Activated naive CD4-positive, alpha-beta T cell treated with anti-CD3 and anti-CD28 coated beads, Interleukin-2, amount 50 U/mL, for 24 hours (primary cell): ENCODE measurements at regions not wholly inside any gene's neighbourhood (a gene's known extent, or its start where the extent isn't known, plus 50 kb on each side); places are given as distances from the start of the nearest gene placed in this dataset.

Source experiments
- H3K27ac Mint-ChIP-seq: one replicate; pipeline ENCODE4 v1.8.0; 2021; ENCODE audit warnings: mild to moderate bottlenecking, mixed read lengths
- H3K27me3 Mint-ChIP-seq: one replicate; pipeline ENCODE4 v1.8.0; 2021; ENCODE audit warnings: mixed read lengths
- H3K36me3 Mint-ChIP-seq: one replicate; pipeline ENCODE4 v1.8.0; 2021; ENCODE audit warnings: mixed read lengths
- H3K4me1 Mint-ChIP-seq: one replicate; pipeline ENCODE4 v1.8.0; 2021; ENCODE audit warnings: mixed read lengths
- H3K4me3 Mint-ChIP-seq: one replicate; pipeline ENCODE4 v1.8.0; 2021; ENCODE audit warnings: mild to moderate bottlenecking, mixed read lengths
- H3K9me3 Mint-ChIP-seq: one replicate; pipeline ENCODE4 v1.8.0; 2021; ENCODE audit warnings: mixed read lengths

- Mint-ChIP-seq H3K27ac (no peak overlapping the region), H3K4me3 (no peak overlapping the region), H3K36me3 (no peaks in the 10 kb centered on the region), H3K27me3 (peaks cover 2% of the 10 kb centered on the region), H3K4me1 (no peaks in the 10 kb centered on the region), H3K9me3 (no peaks in the 10 kb centered on the region)
These were observed 571.6 kb downstream of the HS3ST4 start for GRCh38 chr16:26263406-26263805.

DNA sequence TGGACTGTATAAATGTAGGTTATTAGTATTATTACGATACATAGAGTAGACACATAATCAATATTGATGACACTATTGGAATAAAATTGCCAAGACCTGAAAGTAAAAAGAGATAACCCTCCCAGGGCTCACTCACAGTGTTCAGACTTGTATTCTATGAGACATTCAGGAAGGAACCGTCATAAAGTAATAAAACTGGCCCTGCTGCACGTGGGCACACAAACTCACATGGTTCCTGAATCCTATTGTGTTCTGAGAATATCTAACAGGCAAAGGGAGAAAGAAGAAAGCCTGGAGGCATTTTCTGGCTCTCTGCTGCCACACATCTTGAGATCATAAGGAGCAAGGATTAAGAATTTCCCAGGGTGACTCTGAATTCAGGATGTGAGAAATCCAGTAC, 575.9 kb downstream of the HS3ST4 start:
- peaks cover 4% of the 10 kb centered on the region for H3K4me1 Mint-ChIP-seq

GRCh38 chr16:26269673-26270072, 577.9 kb downstream of the HS3ST4 start:
- H3K4me3 Mint-ChIP-seq, result no peak overlapping the region
- no peaks in the 10 kb centered on the region for H3K36me3 Mint-ChIP-seq
- no peak overlapping the region for H3K27ac Mint-ChIP-seq
- no peaks in the 10 kb centered on the region for H3K9me3 Mint-ChIP-seq
- H3K27me3 Mint-ChIP-seq, result no peaks in the 10 kb centered on the region
- H3K4me1 Mint-ChIP-seq, result peaks cover 4% of the 10 kb centered on the region

More for the DNA sequence above, 575.9 kb downstream of the HS3ST4 start:
- Mint-ChIP-seq H3K27me3 (no peaks in the 10 kb centered on the region), H3K27ac (no peak overlapping the region), H3K36me3 (no peaks in the 10 kb centered on the region), H3K9me3 (no peaks in the 10 kb centered on the region), H3K4me3 (no peak overlapping the region)

DNA sequence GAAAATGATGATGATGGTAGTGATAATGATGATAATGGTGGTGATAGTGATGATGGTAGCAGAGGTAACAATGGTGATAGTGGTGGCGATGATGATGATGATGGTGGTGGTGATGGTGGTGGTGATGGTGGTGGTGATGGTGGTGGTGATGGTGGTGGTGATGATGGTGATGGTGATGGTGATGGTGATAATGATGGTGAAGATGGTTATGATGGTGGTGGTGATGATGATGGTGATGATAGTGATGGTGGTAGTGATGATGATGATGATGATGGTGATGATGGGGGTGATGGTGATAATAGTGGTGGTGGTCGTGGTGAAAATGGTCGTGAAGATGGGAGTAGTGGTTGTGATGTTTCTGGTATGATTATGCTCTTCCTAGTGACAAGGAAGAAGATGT, 581.8 kb downstream of the HS3ST4 start:
- H3K27ac Mint-ChIP-seq, result no peak overlapping the region
- H3K9me3 Mint-ChIP-seq, result no peaks in the 10 kb centered on the region
- H3K27me3 Mint-ChIP-seq, result no peaks in the 10 kb centered on the region
- H3K4me3 Mint-ChIP-seq, result no peak overlapping the region
- peaks cover 4% of the 10 kb centered on the region for H3K4me1 Mint-ChIP-seq
- no peaks in the 10 kb centered on the region for H3K36me3 Mint-ChIP-seq

DNA sequence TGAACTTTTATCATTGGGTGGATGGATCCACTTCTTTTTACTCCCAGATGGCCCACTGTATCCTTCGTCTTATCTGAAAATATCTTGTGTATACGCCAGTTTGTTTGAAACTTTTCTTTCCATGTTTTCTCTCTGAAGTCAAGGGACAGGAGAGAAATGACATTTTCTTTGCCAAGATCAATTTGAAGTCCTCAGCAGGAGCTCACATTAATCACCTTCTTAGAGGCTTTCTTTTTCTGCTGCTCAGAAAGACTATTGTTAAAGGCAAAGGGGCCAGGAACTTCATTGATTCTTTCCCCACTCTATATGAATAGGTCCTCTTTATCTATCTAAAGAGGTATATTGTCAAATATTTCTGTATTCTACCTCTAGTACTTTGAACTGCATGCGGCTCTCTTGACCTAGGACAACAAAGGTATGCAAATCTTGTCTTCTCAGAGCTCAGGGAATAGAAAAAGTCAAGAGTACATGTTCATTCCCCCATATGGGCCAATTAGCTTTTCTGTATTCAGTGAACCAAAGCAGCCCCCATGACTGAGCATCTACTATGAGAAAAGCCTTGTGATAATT, 583.3 kb downstream of the HS3ST4 start:
- Mint-ChIP-seq H3K36me3 (no peaks in the 10 kb centered on the region), H3K9me3 (peaks cover under 1% of the 10 kb centered on the region), H3K4me3 (no peak overlapping the region), H3K27me3 (no peaks in the 10 kb centered on the region), H3K4me1 (no peaks in the 10 kb centered on the region), H3K27ac (no peak overlapping the region)

DNA sequence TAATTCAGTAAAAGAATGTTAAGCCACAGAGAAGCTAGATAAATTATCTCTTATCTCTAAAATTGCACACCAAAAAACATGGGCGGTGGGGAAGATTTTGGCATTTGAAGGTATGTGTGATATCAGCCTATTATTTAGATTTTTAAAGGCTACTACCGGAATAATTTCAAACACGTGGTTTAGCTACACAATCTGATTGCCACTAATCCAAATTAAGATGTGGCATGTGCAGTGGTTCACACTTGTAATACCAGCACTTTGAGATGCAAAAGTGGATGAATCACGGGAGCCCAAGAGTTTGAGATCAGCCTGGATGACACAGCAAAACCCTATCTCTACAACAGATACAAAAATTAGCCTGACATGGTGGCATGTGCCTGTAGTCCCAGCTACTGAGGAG, 584.5 kb downstream of the HS3ST4 start:
- H3K36me3 Mint-ChIP-seq, result no peaks in the 10 kb centered on the region
- H3K4me3 Mint-ChIP-seq, result no peak overlapping the region
- H3K27me3 Mint-ChIP-seq, result peaks cover 1% of the 10 kb centered on the region
- no peak overlapping the region for H3K27ac Mint-ChIP-seq
- H3K4me1 Mint-ChIP-seq, result no peaks in the 10 kb centered on the region
- H3K9me3 Mint-ChIP-seq, result peaks cover 5% of the 10 kb centered on the region

DNA sequence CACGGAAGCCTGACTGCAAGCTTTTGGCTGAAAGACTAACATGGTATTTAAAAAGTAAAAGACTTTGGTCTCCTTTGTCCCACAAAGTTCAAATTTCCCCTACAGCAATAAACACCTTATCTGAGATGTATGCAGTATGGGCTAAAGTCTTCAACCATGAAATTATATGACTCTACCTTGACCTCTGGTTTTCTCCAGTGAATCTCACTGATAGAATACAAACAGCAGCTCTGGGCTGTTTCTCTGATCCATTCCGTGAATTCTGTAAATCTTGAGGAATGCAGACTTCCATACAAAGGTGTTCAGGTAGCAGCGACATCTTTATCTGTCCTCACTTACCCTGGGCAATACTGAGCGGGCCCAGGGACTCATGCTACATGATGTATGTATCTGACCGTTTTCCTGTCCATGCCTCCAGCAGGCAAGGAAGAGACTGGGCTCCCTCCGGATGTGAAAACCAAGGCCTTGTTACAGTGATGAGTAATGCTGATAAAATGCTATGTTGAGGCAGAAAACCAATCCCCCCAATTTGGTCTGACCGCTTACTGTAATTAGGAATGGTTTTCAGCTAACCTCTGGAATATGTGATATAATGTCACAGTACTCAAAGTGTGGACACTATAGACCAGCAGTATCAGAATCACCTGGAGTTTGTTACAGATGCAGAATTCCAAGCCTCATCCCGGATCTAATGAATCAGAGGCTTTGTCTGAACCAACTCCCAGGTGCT, 589.8 kb downstream of the HS3ST4 start:
- Mint-ChIP-seq H3K9me3 (peaks cover 5% of the 10 kb centered on the region), H3K36me3 (no peaks in the 10 kb centered on the region), H3K4me1 (no peaks in the 10 kb centered on the region), H3K4me3 (no peak overlapping the region), H3K27me3 (peaks cover 6% of the 10 kb centered on the region), H3K27ac (no peak overlapping the region)

DNA sequence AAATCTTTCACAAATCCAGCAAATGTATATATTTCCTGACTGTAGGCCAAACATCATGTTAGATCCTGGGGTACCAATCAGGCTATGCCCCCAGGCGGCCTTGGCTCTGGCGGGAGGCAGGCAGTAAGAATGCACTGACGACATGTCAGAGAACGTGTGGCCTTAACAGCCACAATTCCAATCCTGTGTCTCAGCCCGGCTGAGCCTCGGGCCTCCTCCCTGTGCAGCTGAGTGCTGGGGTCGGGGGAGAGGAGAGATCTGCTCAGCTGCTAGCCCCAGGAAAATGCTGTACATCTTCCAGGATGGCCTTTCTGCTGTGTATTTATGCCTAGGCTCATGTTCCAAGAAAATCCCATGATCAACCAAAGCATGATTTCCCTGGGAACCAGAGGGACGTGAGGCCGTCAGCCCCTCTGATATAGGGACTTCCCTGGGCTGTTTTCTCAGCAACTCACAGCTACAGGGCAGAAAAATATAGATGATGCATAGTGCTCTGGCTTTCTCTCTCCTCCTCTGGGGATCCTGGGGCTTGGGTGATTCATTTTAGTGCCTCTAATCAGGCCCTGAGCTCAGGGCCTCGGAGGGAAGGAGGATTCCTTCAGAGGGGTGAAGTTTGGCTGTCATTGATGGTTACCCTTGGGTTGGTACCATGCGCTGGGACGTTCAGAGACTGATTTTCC, 604.0 kb downstream of the HS3ST4 start:
- Mint-ChIP-seq H3K27ac (no peak overlapping the region), H3K9me3 (no peaks in the 10 kb centered on the region), H3K4me3 (no peak overlapping the region), H3K36me3 (no peaks in the 10 kb centered on the region), H3K27me3 (peaks cover 6% of the 10 kb centered on the region), H3K4me1 (no peaks in the 10 kb centered on the region)

DNA sequence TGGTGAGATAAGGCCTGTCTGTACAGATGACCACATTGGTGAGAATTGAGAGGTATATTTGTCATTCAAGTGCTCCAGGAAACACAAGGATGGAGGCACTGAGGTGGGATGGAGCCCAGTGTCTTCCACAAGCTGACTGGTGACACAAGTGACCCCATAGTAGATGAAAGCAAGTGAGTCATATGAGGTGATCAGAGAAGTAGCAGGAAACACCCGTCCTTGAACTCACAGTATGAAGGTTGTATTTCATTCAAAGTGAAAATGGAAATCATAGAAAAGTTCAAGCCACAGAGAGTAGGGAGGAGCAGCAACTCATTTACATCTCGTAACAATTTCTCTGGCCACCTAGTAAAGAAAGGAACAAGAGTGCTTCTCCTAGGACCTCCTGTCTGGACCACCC, 609.8 kb downstream of the HS3ST4 start:
- no peaks in the 10 kb centered on the region for H3K4me1 Mint-ChIP-seq
- no peak overlapping the region for H3K27ac Mint-ChIP-seq
- H3K27me3 Mint-ChIP-seq, result peaks cover 6% of the 10 kb centered on the region
- no peaks in the 10 kb centered on the region for H3K36me3 Mint-ChIP-seq
- H3K4me3 Mint-ChIP-seq, result no peak overlapping the region
- peaks cover 5% of the 10 kb centered on the region for H3K9me3 Mint-ChIP-seq

GRCh38 chr16:26316683-26317464, 625.1 kb downstream of the HS3ST4 start:
- Mint-ChIP-seq H3K4me1 (no peaks in the 10 kb centered on the region), H3K9me3 (no peaks in the 10 kb centered on the region), H3K4me3 (no peak overlapping the region), H3K27ac (no peak overlapping the region), H3K27me3 (peaks cover 5% of the 10 kb centered on the region), H3K36me3 (no peaks in the 10 kb centered on the region)

DNA sequence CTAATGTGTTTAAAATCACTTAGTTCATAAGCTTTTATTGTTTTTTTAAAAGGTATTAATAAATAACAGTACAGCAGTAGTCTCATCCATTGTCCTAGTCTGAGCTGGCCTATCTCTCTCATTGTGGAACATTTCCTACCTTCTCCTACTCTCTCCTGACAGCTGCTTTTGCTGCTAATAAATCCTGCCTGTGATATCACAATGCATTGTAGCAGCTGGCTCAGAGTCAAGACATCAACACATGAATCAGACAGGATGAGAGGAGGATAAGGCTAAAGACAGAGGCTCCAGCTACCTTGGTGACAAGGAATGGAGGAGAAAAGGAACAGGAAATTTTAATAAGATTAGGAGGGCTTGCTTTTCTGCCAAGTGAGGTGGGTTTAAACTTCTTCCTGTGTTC, 626.1 kb downstream of the HS3ST4 start:
- H3K4me3 Mint-ChIP-seq, result no peak overlapping the region
- no peak overlapping the region for H3K27ac Mint-ChIP-seq
- H3K9me3 Mint-ChIP-seq, result no peaks in the 10 kb centered on the region
- no peaks in the 10 kb centered on the region for H3K4me1 Mint-ChIP-seq
- peaks cover 7% of the 10 kb centered on the region for H3K27me3 Mint-ChIP-seq
- no peaks in the 10 kb centered on the region for H3K36me3 Mint-ChIP-seq

- H3K4me3 Mint-ChIP-seq, result no peak overlapping the region
- H3K4me1 Mint-ChIP-seq, result no peaks in the 10 kb centered on the region
- no peaks in the 10 kb centered on the region for H3K36me3 Mint-ChIP-seq
- peaks cover 3% of the 10 kb centered on the region for H3K27me3 Mint-ChIP-seq
- no peaks in the 10 kb centered on the region for H3K9me3 Mint-ChIP-seq
- no peak overlapping the region for H3K27ac Mint-ChIP-seq
These were observed 638.9 kb downstream of the HS3ST4 start for GRCh38 chr16:26330654-26331053.

DNA sequence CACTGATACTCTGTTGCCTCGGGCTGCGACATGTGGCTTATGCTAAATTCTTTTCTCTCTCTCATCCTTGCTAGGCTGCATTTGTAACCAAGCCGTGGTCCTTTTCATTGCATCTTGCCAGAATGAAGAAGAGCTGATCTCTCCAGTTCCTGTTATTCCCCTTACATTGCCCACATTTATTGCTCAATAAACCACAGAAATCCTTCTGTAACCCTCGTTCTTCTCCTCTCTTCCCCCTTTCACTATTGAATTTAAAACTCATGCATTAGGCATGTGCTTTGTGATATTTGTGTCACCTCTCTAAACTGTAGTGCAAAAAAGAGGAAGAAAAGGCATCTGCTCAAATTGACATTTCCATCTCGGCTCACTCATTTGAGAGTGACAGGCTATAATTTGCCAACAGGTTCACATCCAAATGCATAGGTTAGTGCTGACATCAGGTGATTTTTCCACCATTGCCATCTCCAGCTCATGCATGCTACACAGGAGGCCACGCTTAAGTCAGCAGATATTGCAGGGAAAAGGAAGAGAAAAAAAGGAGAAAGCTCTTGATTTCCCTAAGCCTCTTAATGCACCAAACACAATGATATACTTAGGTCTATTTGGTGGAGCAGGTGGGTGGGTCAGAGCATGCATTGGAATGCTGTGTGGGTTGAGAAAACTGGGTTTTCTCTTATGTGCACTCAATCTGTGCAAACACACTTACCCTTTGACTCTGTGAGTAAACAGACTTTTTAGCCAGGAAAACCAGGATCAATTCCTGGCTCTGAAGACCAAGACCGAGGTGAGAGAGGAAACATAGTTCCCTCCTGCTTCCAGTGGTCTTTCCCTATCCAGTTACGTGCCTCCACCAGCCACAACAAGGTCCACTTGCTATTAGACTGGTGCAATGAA, 642.7 kb downstream of the HS3ST4 start:
- H3K4me1 Mint-ChIP-seq, result no peaks in the 10 kb centered on the region
- no peak overlapping the region for H3K4me3 Mint-ChIP-seq
- H3K27me3 Mint-ChIP-seq, result no peaks in the 10 kb centered on the region
- H3K9me3 Mint-ChIP-seq, result no peaks in the 10 kb centered on the region
- H3K27ac Mint-ChIP-seq, result no peak overlapping the region
- H3K36me3 Mint-ChIP-seq, result no peaks in the 10 kb centered on the region

- no peak overlapping the region for H3K27ac Mint-ChIP-seq
- no peaks in the 10 kb centered on the region for H3K27me3 Mint-ChIP-seq
- H3K36me3 Mint-ChIP-seq, result no peaks in the 10 kb centered on the region
- H3K4me3 Mint-ChIP-seq, result no peak overlapping the region
- no peaks in the 10 kb centered on the region for H3K9me3 Mint-ChIP-seq
- H3K4me1 Mint-ChIP-seq, result no peaks in the 10 kb centered on the region
These were observed 643.6 kb downstream of the HS3ST4 start for GRCh38 chr16:26335236-26335853.

GRCh38 chr16:26342621-26343020, 650.9 kb downstream of the HS3ST4 start:
- H3K4me3 Mint-ChIP-seq, result no peak overlapping the region
- H3K4me1 Mint-ChIP-seq, result no peaks in the 10 kb centered on the region
- no peaks in the 10 kb centered on the region for H3K36me3 Mint-ChIP-seq
- H3K27me3 Mint-ChIP-seq, result peaks cover 6% of the 10 kb centered on the region
- no peaks in the 10 kb centered on the region for H3K9me3 Mint-ChIP-seq
- no peak overlapping the region for H3K27ac Mint-ChIP-seq
